T-cell (primary cell): ENCODE measurements at regions not wholly inside any gene's neighbourhood (a gene's known extent, or its start where the extent isn't known, plus 50 kb on each side); places are given as distances from the start of the nearest gene placed in this dataset.

Experiments used
- ATAC-seq, 4 experiments: fragments of 200-7000 bp in 3 of 4; fragments of 150-1000 bp in 1 of 4; cut with Tn5 transposase; replicated peaks in 1 of 4; 1 replicate in 3 of 4; 2 replicates in 1 of 4; pipeline ENCODE4 v1.10.0; 2021; ENCODE audit warnings: moderate library complexity in 3 of 4, mild to moderate bottlenecking in 2 of 4, moderate number of reproducible peaks in 1 of 4
- CTCF ChIA-PET, 2 donors: fragments of 300-600 bp; sonication (Branson Sonifier 250); formaldehyde crosslinking; loops; one replicate each; lab custom pipeline; 2022; ENCODE audit warnings: antibody characterized with exemption in 2 of 2; lab: Charles Lee
- POLR2A ChIA-PET, 2 donors: fragments of 300-600 bp; sonication (Branson Sonifier 250); formaldehyde crosslinking; loops; one replicate each; lab custom pipeline; 2022; ENCODE audit warnings: antibody characterized with exemption in 2 of 2; lab: Charles Lee
- DNase-seq, 35 experiments: peaks; one replicate each; pipeline versions ENCODE4 v3.0.0 to v3.0.0-alpha.2; 2013 to 2023
- H3K27ac ChIP-seq: one replicate; pipeline ENCODE4 v1.5.1; 2013; ENCODE audit warnings: low read length
- H3K27me3 ChIP-seq, 2 experiments: replicated peaks in 1 of 2; 1 replicate in 1 of 2; 2 replicates in 1 of 2; pipeline versions ENCODE4 v1.6.1 to v1.7.0; 2013; ENCODE audit warnings: low read length in 1 of 2, mixed read lengths in 1 of 2; ENCODE audit not compliant: control insufficient read depth in 2 of 2, insufficient read depth in 2 of 2; ENCODE audit errors: extremely low read depth in 1 of 2
- H3K36me3 ChIP-seq, 2 donors: 1 replicate in 1 of 2; 2 replicates in 1 of 2; pipeline versions ENCODE4 v1.6.1 to v1.7.0; 2013; ENCODE audit warnings: low read length in 1 of 2; ENCODE audit not compliant: control insufficient read depth in 2 of 2, insufficient read depth in 1 of 2; ENCODE audit errors: extremely low read depth in 1 of 2
- H3K4me1 ChIP-seq, 2 experiments: 1 replicate in 1 of 2; 2 replicates in 1 of 2; pipeline versions ENCODE4 v1.6.1 to v1.7.0; 2013; ENCODE audit warnings: low read length in 2 of 2, mixed read lengths in 1 of 2; ENCODE audit not compliant: insufficient read depth in 2 of 2, control insufficient read depth in 1 of 2; ENCODE audit errors: extremely low read depth in 1 of 2
- H3K4me3 ChIP-seq, 2 donors: 1 replicate in 1 of 2; 2 replicates in 1 of 2; pipeline versions ENCODE4 v1.5.1 to v1.7.0; 2013; ENCODE audit warnings: mild to moderate bottlenecking in 2 of 2, low read length in 1 of 2, moderate library complexity in 1 of 2; ENCODE audit not compliant: control insufficient read depth in 1 of 2; ENCODE audit errors: extremely low read depth in 1 of 2
- H3K9me3 ChIP-seq: 2 replicates; pipeline ENCODE4 v1.7.0; 2013
- H3K27ac Mint-ChIP-seq, 2 donors: one replicate each; pipeline ENCODE4 v1.8.0; 2020 to 2021; ENCODE audit warnings: mild to moderate bottlenecking in 2 of 2, mixed read lengths in 2 of 2
- H3K27me3 Mint-ChIP-seq, 2 donors: one replicate each; pipeline ENCODE4 v1.8.0; 2021 to 2022; ENCODE audit warnings: mixed read lengths in 2 of 2
- H3K36me3 Mint-ChIP-seq: one replicate; pipeline ENCODE4 v1.8.0; 2021; ENCODE audit warnings: mixed read lengths
- H3K4me1 Mint-ChIP-seq, 3 donors: one replicate each; pipeline ENCODE4 v1.8.0; 2020 to 2022; ENCODE audit warnings: mixed read lengths in 3 of 3, mild to moderate bottlenecking in 1 of 3
- H3K4me3 Mint-ChIP-seq, 3 donors: one replicate each; pipeline ENCODE4 v1.8.0; 2020 to 2022; ENCODE audit warnings: mild to moderate bottlenecking in 3 of 3, mixed read lengths in 3 of 3, moderate library complexity in 3 of 3
- H3K9me3 Mint-ChIP-seq, 3 donors: one replicate each; pipeline ENCODE4 v1.8.0; 2020 to 2022; ENCODE audit warnings: mixed read lengths in 3 of 3
- WGBS: methylation state at CpG from one replicate; pipeline ENCODE4 v1.1.5; 2013; ENCODE audit warnings: missing lambda C conversion rate; ENCODE audit not compliant: insufficient coverage; 5-methylcytosine and 5-hydroxymethylcytosine counted together

- DNase-seq (no peak), ATAC-seq (no peak)
- Histone ChIP-seq H3K27me3 (no peaks in the 10 kb centered on the region), H3K27ac (no peak overlapping the region), H3K36me3 (no peaks in the 10 kb centered on the region), H3K4me3 (no peak overlapping the region), H3K9me3 (no peaks in the 10 kb centered on the region), H3K4me1 (no peaks in the 10 kb centered on the region)
- no peak overlapping the region for H3K27ac Mint-ChIP-seq
- ChIA-PET CTCF (interaction anchor here in 1 of 2 donors (0.7 kb wide), 1 partner anchor 11 kb away, joined by 3 read pairs; no protein-coding TSS in a partner anchor), POLR2A (no interaction called here)
- no peak overlapping the region for H3K4me3 Mint-ChIP-seq
- H3K36me3 Mint-ChIP-seq: no peaks in the 10 kb centered on the region
- H3K27me3 Mint-ChIP-seq: peaks cover 0 to 2% of the 10 kb centered on the region in 2 donors
- WGBS: no CpG with 5 or more reads among the region's 2 CpGs
- H3K9me3 Mint-ChIP-seq: no peaks in the 10 kb centered on the region
- peaks cover 0 to 2% (median 0%) of the 10 kb centered on the region in 3 donors for H3K4me1 Mint-ChIP-seq
Observed at GRCh38 chr15:95758851-95759250, 571.6 kb upstream of the NR2F2 start.

- no peak overlapping the region for H3K4me3 Mint-ChIP-seq
- 46% methylated on average over 5 of the region's 5 CpGs for WGBS
- DNase-seq: peak in 1 of 35 experiments; percentile 5
- H3K9me3 Mint-ChIP-seq: no peaks in the 10 kb centered on the region
- no peak overlapping the region for H3K27ac ChIP-seq
- no peaks in the 10 kb centered on the region for H3K27me3 ChIP-seq
- ChIA-PET POLR2A (no interaction called here), CTCF (no interaction called here)
- H3K27me3 Mint-ChIP-seq: peaks cover 0 to 2% of the 10 kb centered on the region in 2 donors
- H3K4me1 Mint-ChIP-seq: peaks cover 0 to 2% (median 0%) of the 10 kb centered on the region in 3 donors
- H3K4me3 ChIP-seq: no peak overlapping the region
- no peaks in the 10 kb centered on the region for H3K9me3 ChIP-seq
- no peak overlapping the region for H3K27ac Mint-ChIP-seq
- no peak for ATAC-seq
- no peaks in the 10 kb centered on the region for H3K36me3 ChIP-seq
- no peaks in the 10 kb centered on the region for H3K4me1 ChIP-seq
- H3K36me3 Mint-ChIP-seq: no peaks in the 10 kb centered on the region
Observed at GRCh38 chr15:95760508-95760907, 570.0 kb upstream of the NR2F2 start.

GRCh38 chr15:95761501-95762165, 568.9 kb upstream of the NR2F2 start:
- Histone ChIP-seq H3K4me3 (no peak overlapping the region), H3K4me1 (no peaks in the 10 kb centered on the region), H3K27me3 (no peaks in the 10 kb centered on the region), H3K27ac (no peak overlapping the region), H3K36me3 (no peaks in the 10 kb centered on the region), H3K9me3 (no peaks in the 10 kb centered on the region)
- ChIA-PET CTCF (no interaction called here), POLR2A (no interaction called here)
- ATAC-seq: no peak
- peaks cover 0 to 2% (median 0%) of the 10 kb centered on the region in 3 donors for H3K4me1 Mint-ChIP-seq
- no peaks in the 10 kb centered on the region for H3K36me3 Mint-ChIP-seq
- no peak overlapping the region for H3K4me3 Mint-ChIP-seq
- no peak overlapping the region for H3K27ac Mint-ChIP-seq
- no peaks in the 10 kb centered on the region for H3K9me3 Mint-ChIP-seq
- 74% methylated on average over 6 of the region's 9 CpGs for WGBS
- no peak for DNase-seq
- H3K27me3 Mint-ChIP-seq: peaks cover 0 to 2% of the 10 kb centered on the region in 2 donors

GRCh38 chr15:95763426-95763825, 567.1 kb upstream of the NR2F2 start:
- DNase-seq (no peak), ATAC-seq (no peak)
- Mint-ChIP-seq H3K36me3 (no peaks in the 10 kb centered on the region), H3K9me3 (no peaks in the 10 kb centered on the region), H3K4me3 (no peak overlapping the region), H3K27ac (no peak overlapping the region), H3K27me3 (no peaks in the 10 kb centered on the region), H3K4me1 (peaks cover 0 to 2% (median 0%) of the 10 kb centered on the region in 3 donors)
- no peak overlapping the region for H3K27ac ChIP-seq
- H3K4me3 ChIP-seq: no peak overlapping the region
- H3K27me3 ChIP-seq: no peaks in the 10 kb centered on the region
- H3K36me3 ChIP-seq: no peaks in the 10 kb centered on the region
- no peaks in the 10 kb centered on the region for H3K4me1 ChIP-seq
- no peaks in the 10 kb centered on the region for H3K9me3 ChIP-seq
- WGBS: no CpG with 5 or more reads among the region's 4 CpGs
- ChIA-PET POLR2A (no interaction called here), CTCF (no interaction called here)

GRCh38 chr15:95765161-95765560, 565.3 kb upstream of the NR2F2 start:
- H3K9me3 ChIP-seq: no peaks in the 10 kb centered on the region
- no peaks in the 10 kb centered on the region for H3K36me3 Mint-ChIP-seq
- H3K27ac Mint-ChIP-seq: no peak overlapping the region
- peaks cover 0 to 2% (median 0%) of the 10 kb centered on the region in 3 donors for H3K4me1 Mint-ChIP-seq
- no peaks in the 10 kb centered on the region for H3K27me3 Mint-ChIP-seq
- WGBS: no CpG with 5 or more reads among the region's 2 CpGs
- no peak overlapping the region for H3K4me3 Mint-ChIP-seq
- no peaks in the 10 kb centered on the region for H3K9me3 Mint-ChIP-seq
- H3K27ac ChIP-seq: no peak overlapping the region
- no peaks in the 10 kb centered on the region for H3K36me3 ChIP-seq
- ATAC-seq (no peak), DNase-seq (no peak)
- no peaks in the 10 kb centered on the region for H3K27me3 ChIP-seq
- ChIA-PET POLR2A (no interaction called here), CTCF (no interaction called here)
- H3K4me3 ChIP-seq: no peak overlapping the region
- H3K4me1 ChIP-seq: no peaks in the 10 kb centered on the region

GRCh38 chr15:95770196-95770595, 560.3 kb upstream of the NR2F2 start:
- Histone ChIP-seq H3K4me3 (no peak overlapping the region), H3K36me3 (no peaks in the 10 kb centered on the region), H3K27me3 (no peaks in the 10 kb centered on the region), H3K9me3 (no peaks in the 10 kb centered on the region), H3K4me1 (no peaks in the 10 kb centered on the region), H3K27ac (no peak overlapping the region)
- ChIA-PET CTCF (interaction anchor here in 1 of 2 donors (0.5 kb wide), 1 partner anchor 12 kb away, joined by 3 read pairs; no protein-coding TSS in a partner anchor), POLR2A (no interaction called here)
- DNase-seq: no peak
- Mint-ChIP-seq H3K36me3 (no peaks in the 10 kb centered on the region), H3K4me1 (no peaks in the 10 kb centered on the region), H3K27ac (no peak overlapping the region), H3K9me3 (peaks cover 0 to 4% (median 0%) of the 10 kb centered on the region in 3 donors), H3K27me3 (peaks cover 4% of the 10 kb centered on the region in 2 donors), H3K4me3 (no peak overlapping the region)
- ATAC-seq: no peak
